ENCODE measurements at regions not wholly inside any gene's neighbourhood (a gene's known extent, or its start where the extent isn't known, plus 50 kb on each side); places are given as distances from the start of the nearest gene placed in this dataset.
"Not testable (repeated sequence)": the region's sequence is repeated elsewhere in the genome, so short reads cannot be mapped to it uniquely, and the experiment has no call there.

DNA sequence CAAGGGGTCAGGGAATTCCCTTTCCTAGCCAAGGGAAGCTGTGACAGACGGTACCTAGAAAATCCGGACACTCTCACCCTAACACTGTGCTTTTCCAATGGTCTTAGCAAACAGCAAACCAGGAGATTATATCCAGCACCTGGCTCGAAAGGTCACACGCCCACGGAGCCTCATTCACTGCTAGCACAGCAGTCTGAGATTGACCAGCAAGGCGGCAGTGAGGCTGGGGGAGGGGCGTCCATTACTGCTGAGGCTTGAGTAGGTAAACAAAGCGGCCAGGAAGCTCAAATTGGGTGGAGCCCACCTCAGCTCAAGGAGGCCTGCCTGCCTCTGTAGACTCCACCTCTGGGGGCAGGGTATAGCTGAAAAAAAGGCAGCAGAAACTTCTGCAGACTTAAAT, 447.3 kb downstream of the RSL24D1 start:
- not testable (repeated sequence) for DNase-seq (ENCODE audit: low read depth)

DNA sequence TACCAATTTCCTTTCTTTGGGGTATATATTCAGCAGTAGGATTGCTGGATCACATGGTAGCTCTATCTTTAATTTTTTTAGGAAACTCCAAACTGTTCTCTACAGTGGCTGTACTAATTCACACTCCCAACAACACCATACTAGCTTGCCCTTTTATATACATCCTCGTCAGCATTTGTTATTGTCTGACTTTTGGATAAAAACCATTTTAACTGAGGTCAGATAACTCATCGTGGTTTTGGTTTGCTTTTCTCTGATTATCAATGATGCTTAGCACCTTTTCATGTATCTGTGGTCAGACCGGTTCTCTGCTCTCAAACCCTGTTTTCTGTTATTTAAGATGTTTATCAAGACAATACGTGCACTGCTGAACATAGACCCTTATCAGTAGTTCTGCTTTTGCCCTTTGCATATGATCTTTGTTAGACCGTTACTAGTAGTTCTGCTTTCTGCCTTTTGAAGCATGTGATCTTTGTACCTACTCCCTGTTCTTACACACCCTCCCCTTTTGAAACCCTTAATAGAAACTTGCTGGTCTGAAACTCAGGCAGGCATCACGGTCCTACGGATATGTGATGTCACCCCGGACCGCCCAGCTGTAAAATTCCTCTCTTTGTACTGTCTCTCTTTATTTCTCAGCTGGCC, 474.3 kb downstream of the RSL24D1 start:
- DNase-seq (ENCODE audit: low read depth) = no peak

DNA sequence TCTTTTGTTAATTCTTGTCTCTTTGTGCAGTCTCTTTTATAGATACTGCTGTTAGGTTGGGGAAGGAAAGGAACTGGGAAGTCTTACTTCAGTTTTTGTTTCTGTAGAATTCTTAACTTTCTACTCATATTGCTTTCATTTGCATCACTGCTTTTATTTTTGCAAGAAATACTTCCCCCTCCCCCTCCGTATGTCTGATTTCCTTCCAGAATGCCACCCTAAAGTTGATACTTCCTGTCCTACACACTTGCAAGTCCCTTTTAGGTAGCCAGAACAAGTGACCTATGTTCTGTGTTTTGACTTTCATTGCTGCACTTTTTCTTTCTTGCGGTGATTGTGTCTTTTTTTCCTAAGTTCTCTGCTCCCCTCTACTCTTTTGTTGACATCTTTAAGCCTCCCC, 477.4 kb downstream of the RSL24D1 start:
- DNase-seq (ENCODE audit: low read depth) = no peak

DNA sequence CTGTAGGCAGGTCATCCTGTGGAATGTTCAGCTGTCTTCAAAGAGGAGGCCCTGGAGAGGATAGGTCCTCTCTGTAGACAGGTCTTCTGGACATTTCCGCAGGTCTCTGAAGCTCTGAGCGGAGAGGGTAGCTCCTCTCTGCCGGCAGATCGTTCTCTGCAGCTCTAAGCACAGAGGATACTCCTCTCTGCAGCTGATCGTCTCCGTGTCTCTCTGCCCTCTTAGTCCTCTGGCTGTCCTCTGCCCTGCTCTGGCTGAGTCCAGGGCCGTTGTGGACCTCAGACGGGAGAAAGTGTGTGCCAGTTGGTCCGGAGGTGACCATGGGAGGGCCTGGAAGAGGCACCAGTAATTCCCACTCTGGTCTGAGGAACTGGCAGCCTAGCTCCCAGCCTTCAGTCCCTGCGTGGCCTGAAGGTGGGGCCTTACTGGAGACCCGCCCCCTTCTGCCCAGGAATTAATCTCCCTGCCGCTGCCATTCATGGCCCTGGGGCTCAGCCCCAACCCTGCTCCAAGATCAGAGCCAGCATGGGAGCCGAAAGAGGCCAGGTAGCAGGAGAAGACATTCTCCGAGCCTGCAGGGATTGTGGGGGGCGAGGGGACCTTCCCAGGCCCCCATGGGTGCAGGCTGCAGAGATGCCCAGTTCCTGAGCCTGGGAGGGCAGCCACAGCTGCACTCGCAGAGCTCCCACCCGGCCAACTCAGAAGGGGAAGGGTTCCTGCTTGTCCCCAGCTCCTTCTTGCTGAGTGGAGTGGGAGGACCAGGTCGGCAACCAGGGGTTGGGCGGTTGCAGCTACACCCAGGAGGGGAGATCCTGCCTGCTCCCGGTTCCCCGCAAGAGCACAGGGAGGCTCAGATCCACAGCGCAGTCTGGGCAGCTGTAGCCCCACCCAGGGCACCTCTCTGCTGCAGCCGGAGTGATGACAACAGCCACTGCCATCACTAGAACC, 488.7 kb downstream of the RSL24D1 start:
- no peak for DNase-seq (ENCODE audit: low read depth)

DNA sequence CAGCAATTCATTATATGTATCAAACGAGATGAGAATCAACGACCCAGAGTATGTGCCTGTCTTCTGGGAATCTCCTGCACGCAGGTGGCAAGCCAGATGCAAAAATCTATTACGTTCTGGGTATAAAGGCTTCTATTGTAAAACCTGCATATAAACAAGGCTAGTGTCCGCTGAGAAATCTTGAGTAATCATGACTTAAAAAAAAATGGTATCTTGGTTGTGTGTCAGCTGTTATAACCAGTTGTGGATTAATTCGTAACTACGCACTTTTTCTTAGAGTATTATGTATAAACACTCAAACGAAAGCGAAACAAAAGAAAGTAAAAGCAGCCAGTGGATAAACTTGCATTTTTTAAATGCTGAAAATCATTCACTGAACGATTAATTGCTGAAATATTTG, 509.1 kb downstream of the RSL24D1 start:
- no peak for DNase-seq (ENCODE audit: low read depth)
